PC-9 (cell line): ENCODE measurements at regions not wholly inside any gene's neighbourhood (a gene's known extent, or its start where the extent isn't known, plus 50 kb on each side); places are given as distances from the start of the nearest gene placed in this dataset.

Experiments
- EZH2 ChIP-seq: fragments of 200-600 bp; sonication (generic); IDR thresholded peaks from 2 replicates; pipeline ENCODE4 v1.8.0; 2017; ENCODE audit warnings: antibody characterized with exemption, low read depth
- TF ChIP-seq, protein P1 (sequence below): fragments of 200-600 bp; sonication (generic); conservative IDR thresholded peaks from 2 replicates; pipeline ENCODE4 v1.6.1; 2017; ENCODE audit warnings: mixed run types, antibody characterized with exemption, mild to moderate bottlenecking, moderate library complexity

DNA sequence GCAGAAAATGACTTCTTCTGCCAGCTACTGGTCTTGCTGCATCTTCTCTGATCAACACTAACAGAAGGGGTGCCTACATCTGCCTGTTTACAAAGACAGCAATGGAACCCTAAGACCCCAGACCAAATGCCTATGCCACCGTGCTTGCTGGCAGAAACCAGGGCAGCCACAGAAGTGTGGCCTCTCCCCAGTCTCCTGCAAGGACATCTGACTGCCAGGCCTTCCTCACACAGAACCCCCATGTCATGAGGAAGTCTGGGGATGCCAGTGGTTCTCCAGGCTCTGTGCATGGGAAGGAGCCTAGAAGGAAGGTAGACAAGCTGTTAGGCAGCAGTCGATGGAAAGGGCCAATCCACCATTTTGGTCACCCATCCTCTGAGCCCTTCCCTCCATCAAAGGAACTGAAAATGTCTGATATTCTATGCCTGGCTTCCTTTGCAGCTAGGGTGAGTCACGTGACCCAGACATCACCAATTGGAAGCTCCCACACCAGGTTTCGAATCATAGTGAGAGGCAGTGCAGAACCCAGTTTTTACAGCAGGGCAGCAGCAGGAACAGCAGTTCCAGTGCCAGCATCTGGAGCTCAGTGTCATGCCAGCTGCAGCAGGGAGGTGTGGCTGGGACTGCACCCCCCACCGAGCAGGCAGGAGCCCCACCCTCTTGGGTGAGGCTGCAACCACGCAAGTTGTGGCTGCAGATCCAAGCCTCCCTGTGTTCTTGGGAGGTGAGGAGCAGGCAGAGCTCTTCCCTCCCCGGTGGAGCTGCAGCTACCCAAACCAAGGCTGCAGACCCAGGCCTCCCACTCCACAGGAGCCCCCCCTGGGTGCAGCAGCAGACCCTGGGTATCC, 123.4 kb downstream of the OLFM1 start:
- TF ChIP-seq, protein P1, sequence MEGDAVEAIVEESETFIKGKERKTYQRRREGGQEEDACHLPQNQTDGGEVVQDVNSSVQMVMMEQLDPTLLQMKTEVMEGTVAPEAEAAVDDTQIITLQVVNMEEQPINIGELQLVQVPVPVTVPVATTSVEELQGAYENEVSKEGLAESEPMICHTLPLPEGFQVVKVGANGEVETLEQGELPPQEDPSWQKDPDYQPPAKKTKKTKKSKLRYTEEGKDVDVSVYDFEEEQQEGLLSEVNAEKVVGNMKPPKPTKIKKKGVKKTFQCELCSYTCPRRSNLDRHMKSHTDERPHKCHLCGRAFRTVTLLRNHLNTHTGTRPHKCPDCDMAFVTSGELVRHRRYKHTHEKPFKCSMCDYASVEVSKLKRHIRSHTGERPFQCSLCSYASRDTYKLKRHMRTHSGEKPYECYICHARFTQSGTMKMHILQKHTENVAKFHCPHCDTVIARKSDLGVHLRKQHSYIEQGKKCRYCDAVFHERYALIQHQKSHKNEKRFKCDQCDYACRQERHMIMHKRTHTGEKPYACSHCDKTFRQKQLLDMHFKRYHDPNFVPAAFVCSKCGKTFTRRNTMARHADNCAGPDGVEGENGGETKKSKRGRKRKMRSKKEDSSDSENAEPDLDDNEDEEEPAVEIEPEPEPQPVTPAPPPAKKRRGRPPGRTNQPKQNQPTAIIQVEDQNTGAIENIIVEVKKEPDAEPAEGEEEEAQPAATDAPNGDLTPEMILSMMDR: no peak
- no peak for TF ChIP-seq EZH2
